K562 (cell line): ENCODE measurements at regions not wholly inside any gene's neighbourhood (a gene's known extent, or its start where the extent isn't known, plus 50 kb on each side); places are given as distances from the start of the nearest gene placed in this dataset.

Experiments used
- ATAC-seq: fragments of 200-7000 bp; cut with Tn5 transposase; 3 replicates; pipeline ENCODE4 v1.9.1; 2020; ENCODE audit warnings: moderate library complexity
- BruUV-seq: library from RNA; stranded (reverse); fragments of 400-500 nt; replicated peaks from 2 replicates; lab custom pipeline; 2021; lab: Mats Ljungman, UMichigan
- CTCF ChIA-PET: fragments of 300-600 bp; formaldehyde crosslinking; extraction: SDS; loops from one replicate; lab custom pipeline; 2021; ENCODE audit warnings: low intra/inter-chr PET ratio; lab: Yijun Ruan, JAX
- POLR2A ChIA-PET: fragments of 300-600, 350-650 bp; sonication (Branson Sonifier 250); formaldehyde crosslinking; extraction: SDS; loops from one replicate; lab custom pipeline; 2021; ENCODE audit warnings: antibody characterized with exemption, inconsistent platforms; lab: Yijun Ruan, JAX
- DNase-seq, 4 experiments: peaks; one replicate each; pipeline versions ENCODE4 v3.0.0 to v3.0.0-alpha.2; 2011 to 2018; ENCODE audit warnings: low spot score in 3 of 4, mixed read lengths in 3 of 4; ENCODE audit errors: extremely low read depth in 1 of 4
- FAIRE-seq: peaks from 2 replicates; lab custom pipeline; 2011; peaks lifted over from hg19 to GRCh38; lab: Jason Lieb, UNC
- H2AFZ ChIP-seq: 2 replicates; pipeline ENCODE4 v1.6.0; 2011; ENCODE audit warnings: low read depth, low read length, control low read depth, inconsistent platforms
- H3K27ac ChIP-seq: fragments of 200-600 bp; 3 replicates; pipeline ENCODE4 v1.8.0; 2011; ENCODE audit warnings: low read depth, mild to moderate bottlenecking, control low read depth, inconsistent platforms, low read length, moderate library complexity, mixed read lengths; ENCODE audit errors: extremely low read depth
- H3K27me3 ChIP-seq, 2 experiments: fragments of 300-600 bp in 1 of 2; 2 replicates in 1 of 2; 3 replicates in 1 of 2; pipeline versions ENCODE4 v1.6.0 to v1.8.0; 2011; ENCODE audit warnings: inconsistent platforms in 2 of 2, low read length in 2 of 2, mild to moderate bottlenecking in 1 of 2, mixed read lengths in 1 of 2, moderate library complexity in 1 of 2; ENCODE audit not compliant: control insufficient read depth in 2 of 2, insufficient read depth in 2 of 2
- H3K36me3 ChIP-seq: fragments of 300-600 bp; 3 replicates; pipeline ENCODE4 v1.8.0; 2011; ENCODE audit warnings: mild to moderate bottlenecking, low read length, inconsistent platforms; ENCODE audit not compliant: control insufficient read depth, insufficient read depth
- H3K4me1 ChIP-seq, 2 experiments: fragments of 200-600 bp in 1 of 2; replicated peaks in 1 of 2; 2 replicates in 1 of 2; 3 replicates in 1 of 2; pipeline versions ENCODE4 v1.5.1 to v1.8.0; 2011; ENCODE audit warnings: inconsistent platforms in 2 of 2, low read length in 2 of 2, mild to moderate bottlenecking in 1 of 2, mixed read lengths in 1 of 2, moderate library complexity in 1 of 2; ENCODE audit not compliant: control insufficient read depth in 2 of 2, insufficient read depth in 2 of 2
- H3K4me2 ChIP-seq: 2 replicates; pipeline ENCODE4 v1.6.1; 2011; ENCODE audit warnings: low read length, control low read depth, inconsistent platforms, mixed read lengths; ENCODE audit not compliant: insufficient read depth
- H3K4me3 ChIP-seq: fragments of 200-600 bp; sonication (generic), shearing (Covaris generic); 2 replicates; pipeline ENCODE4 v1.5.1; 2016; ENCODE audit warnings: control low read depth, inconsistent platforms
- H3K79me2 ChIP-seq: fragments of 200-600 bp; 3 replicates; pipeline ENCODE4 v1.8.0; 2011; ENCODE audit warnings: low read length, inconsistent platforms; ENCODE audit not compliant: control insufficient read depth, insufficient read depth
- H3K9ac ChIP-seq, 2 experiments: 2 replicates each; pipeline versions ENCODE4 v1.6.0 to v1.6.1; 2011; ENCODE audit warnings: low read depth in 2 of 2, low read length in 2 of 2, control low read depth in 1 of 2, inconsistent platforms in 1 of 2, mild to moderate bottlenecking in 1 of 2, mixed read lengths in 1 of 2; ENCODE audit not compliant: insufficient read depth in 1 of 2
- H3K9me1 ChIP-seq: one replicate; pipeline ENCODE4 v1.6.0; 2011; ENCODE audit warnings: inconsistent platforms, mild to moderate bottlenecking, low read length, moderate library complexity; ENCODE audit not compliant: control insufficient read depth, insufficient read depth
- H3K9me3 ChIP-seq: replicated peaks from 2 replicates; pipeline ENCODE4 v1.5.1; 2011; ENCODE audit warnings: low read depth, low read length, inconsistent platforms; ENCODE audit not compliant: control insufficient read depth, insufficient read depth
- H4K20me1 ChIP-seq: replicated peaks from 2 replicates; pipeline ENCODE4 v1.6.1; 2011; ENCODE audit warnings: low read length, inconsistent platforms, mixed read lengths; ENCODE audit not compliant: control insufficient read depth, insufficient read depth
- FIP1L1 ChIP-seq: fragments of 200-400 bp; formaldehyde crosslinking; IDR thresholded peaks from 2 replicates; pipeline ENCODE4 v1.6.1; 2018; ENCODE audit warnings: mild to moderate bottlenecking, low read depth, low read length; ENCODE audit not compliant: poor library complexity, severe bottlenecking
- MXI1 ChIP-seq: IDR thresholded peaks from 2 replicates; pipeline ENCODE4 v1.6.1; 2011; ENCODE audit warnings: low read depth, mild to moderate bottlenecking, improper control_type of control experiment, low read length
- U2AF2 ChIP-seq: fragments of 200-400 bp; formaldehyde crosslinking; optimal IDR thresholded peaks from 2 replicates; pipeline ENCODE3; 2017; ENCODE audit warnings: low read depth, mild to moderate bottlenecking, low read length
- WGBS: fragments of 100-300 bp; shearing (Covaris generic); methylation state at CpG from one replicate; pipeline ENCODE4 v1.1.6; 2016; ENCODE audit warnings: low coverage, mixed read lengths; ENCODE audit not compliant: insufficient coverage; ENCODE audit errors: missing lambda C conversion rate; 5-methylcytosine and 5-hydroxymethylcytosine counted together
- in situ Hi-C: fragments of 300-500 bp; cut with MboI; formaldehyde crosslinking; loops from 4 replicates; pipeline ENCODE4 v1.15.0; 2018; ENCODE audit warnings: inconsistent platforms, mixed read lengths
- intact Hi-C: fragments of 100-400 bp; cut with micrococcal nuclease; formaldehyde crosslinking; loops from 2 replicates; pipeline ENCODE4 v1.14.2; 2022
- TF ChIP-seq, protein P1 (sequence below): sonication (generic); formaldehyde crosslinking; IDR thresholded peaks from 2 replicates; pipeline ENCODE4 v1.8.0; 2022; ENCODE audit warnings: mild to moderate bottlenecking, missing genetic modification reagents
- TF ChIP-seq, protein P2 (sequence below): sonication (generic); formaldehyde crosslinking; IDR thresholded peaks from 2 replicates; pipeline ENCODE4 v1.8.1; 2023; ENCODE audit warnings: mild to moderate bottlenecking, missing genetic modification reagents
- TF ChIP-seq, protein P3 (sequence below): fragments of 450-650 bp; IDR thresholded peaks from 2 replicates; pipeline ENCODE4 v1.6.1; 2017; ENCODE audit warnings: antibody characterized with exemption, mild to moderate bottlenecking

DNA sequence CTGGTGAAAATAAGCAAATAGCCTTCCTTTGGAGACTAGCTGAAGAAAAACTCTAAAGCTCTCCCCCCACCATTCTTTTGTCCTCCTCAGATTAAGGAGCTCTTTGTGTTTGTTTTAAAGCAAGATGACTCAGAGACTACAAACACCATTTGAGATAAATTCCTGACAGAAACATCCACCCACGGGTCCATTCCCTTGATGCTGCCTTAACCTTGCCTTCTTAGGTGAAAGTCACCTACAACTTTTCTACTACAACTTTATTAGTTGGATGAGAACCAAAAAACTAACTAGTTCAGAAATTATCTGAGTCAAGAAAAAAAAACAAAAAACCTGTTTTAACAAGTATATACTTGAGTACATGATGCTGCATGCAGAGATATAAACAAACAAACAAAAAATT is 831.1 kb downstream of the NR2F1-AS1 start (continued):
- TF ChIP-seq FIP1L1 (no peak), MXI1 (no peak)
- TF ChIP-seq, protein P1, sequence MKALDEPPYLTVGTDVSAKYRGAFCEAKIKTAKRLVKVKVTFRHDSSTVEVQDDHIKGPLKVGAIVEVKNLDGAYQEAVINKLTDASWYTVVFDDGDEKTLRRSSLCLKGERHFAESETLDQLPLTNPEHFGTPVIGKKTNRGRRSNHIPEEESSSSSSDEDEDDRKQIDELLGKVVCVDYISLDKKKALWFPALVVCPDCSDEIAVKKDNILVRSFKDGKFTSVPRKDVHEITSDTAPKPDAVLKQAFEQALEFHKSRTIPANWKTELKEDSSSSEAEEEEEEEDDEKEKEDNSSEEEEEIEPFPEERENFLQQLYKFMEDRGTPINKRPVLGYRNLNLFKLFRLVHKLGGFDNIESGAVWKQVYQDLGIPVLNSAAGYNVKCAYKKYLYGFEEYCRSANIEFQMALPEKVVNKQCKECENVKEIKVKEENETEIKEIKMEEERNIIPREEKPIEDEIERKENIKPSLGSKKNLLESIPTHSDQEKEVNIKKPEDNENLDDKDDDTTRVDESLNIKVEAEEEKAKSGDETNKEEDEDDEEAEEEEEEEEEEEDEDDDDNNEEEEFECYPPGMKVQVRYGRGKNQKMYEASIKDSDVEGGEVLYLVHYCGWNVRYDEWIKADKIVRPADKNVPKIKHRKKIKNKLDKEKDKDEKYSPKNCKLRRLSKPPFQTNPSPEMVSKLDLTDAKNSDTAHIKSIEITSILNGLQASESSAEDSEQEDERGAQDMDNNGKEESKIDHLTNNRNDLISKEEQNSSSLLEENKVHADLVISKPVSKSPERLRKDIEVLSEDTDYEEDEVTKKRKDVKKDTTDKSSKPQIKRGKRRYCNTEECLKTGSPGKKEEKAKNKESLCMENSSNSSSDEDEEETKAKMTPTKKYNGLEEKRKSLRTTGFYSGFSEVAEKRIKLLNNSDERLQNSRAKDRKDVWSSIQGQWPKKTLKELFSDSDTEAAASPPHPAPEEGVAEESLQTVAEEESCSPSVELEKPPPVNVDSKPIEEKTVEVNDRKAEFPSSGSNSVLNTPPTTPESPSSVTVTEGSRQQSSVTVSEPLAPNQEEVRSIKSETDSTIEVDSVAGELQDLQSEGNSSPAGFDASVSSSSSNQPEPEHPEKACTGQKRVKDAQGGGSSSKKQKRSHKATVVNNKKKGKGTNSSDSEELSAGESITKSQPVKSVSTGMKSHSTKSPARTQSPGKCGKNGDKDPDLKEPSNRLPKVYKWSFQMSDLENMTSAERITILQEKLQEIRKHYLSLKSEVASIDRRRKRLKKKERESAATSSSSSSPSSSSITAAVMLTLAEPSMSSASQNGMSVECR (CRISPR knock-in tag) = no peak

DNA sequence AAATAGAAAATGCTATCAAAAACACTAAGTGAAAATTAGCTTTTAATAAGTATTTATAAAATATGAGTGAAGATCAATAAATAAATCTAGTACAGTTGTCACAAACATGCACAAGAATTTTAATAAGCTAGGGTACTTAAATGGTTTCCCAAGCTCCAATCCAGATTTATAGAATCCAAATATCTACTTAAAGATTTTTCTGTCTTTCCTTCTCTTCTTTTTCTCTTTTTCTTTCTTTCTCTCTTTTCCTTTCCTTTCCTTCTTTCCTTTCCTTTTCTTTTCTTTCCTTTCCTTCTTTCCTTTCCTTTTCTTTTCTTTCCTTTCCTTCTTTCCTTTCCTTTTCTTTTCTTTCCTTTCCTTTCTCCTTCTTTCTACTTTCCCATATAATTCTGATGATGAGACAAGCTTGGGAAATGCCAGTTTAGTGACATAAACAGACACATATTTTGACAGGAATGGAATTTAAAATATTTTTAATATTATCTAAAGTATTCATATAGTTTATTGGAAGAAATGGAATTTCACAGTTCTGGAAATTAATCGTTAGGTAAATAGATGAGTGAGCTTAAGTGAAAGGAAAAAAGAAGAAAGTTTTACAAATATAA is 832.8 kb downstream of the NR2F1-AS1 start:
- DNase-seq (no peak), FAIRE-seq (no peak)
- Histone ChIP-seq H3K4me3 (no peak overlapping the region), H4K20me1 (no peaks in the 10 kb centered on the region), H3K36me3 (no peaks in the 10 kb centered on the region)
- WGBS = 0% methylated on average over 1 of the region's 1 CpG
- TF ChIP-seq, protein P2, sequence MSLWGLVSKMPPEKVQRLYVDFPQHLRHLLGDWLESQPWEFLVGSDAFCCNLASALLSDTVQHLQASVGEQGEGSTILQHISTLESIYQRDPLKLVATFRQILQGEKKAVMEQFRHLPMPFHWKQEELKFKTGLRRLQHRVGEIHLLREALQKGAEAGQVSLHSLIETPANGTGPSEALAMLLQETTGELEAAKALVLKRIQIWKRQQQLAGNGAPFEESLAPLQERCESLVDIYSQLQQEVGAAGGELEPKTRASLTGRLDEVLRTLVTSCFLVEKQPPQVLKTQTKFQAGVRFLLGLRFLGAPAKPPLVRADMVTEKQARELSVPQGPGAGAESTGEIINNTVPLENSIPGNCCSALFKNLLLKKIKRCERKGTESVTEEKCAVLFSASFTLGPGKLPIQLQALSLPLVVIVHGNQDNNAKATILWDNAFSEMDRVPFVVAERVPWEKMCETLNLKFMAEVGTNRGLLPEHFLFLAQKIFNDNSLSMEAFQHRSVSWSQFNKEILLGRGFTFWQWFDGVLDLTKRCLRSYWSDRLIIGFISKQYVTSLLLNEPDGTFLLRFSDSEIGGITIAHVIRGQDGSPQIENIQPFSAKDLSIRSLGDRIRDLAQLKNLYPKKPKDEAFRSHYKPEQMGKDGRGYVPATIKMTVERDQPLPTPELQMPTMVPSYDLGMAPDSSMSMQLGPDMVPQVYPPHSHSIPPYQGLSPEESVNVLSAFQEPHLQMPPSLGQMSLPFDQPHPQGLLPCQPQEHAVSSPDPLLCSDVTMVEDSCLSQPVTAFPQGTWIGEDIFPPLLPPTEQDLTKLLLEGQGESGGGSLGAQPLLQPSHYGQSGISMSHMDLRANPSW (CRISPR knock-in tag) = no peak
- TF ChIP-seq, protein P3, sequence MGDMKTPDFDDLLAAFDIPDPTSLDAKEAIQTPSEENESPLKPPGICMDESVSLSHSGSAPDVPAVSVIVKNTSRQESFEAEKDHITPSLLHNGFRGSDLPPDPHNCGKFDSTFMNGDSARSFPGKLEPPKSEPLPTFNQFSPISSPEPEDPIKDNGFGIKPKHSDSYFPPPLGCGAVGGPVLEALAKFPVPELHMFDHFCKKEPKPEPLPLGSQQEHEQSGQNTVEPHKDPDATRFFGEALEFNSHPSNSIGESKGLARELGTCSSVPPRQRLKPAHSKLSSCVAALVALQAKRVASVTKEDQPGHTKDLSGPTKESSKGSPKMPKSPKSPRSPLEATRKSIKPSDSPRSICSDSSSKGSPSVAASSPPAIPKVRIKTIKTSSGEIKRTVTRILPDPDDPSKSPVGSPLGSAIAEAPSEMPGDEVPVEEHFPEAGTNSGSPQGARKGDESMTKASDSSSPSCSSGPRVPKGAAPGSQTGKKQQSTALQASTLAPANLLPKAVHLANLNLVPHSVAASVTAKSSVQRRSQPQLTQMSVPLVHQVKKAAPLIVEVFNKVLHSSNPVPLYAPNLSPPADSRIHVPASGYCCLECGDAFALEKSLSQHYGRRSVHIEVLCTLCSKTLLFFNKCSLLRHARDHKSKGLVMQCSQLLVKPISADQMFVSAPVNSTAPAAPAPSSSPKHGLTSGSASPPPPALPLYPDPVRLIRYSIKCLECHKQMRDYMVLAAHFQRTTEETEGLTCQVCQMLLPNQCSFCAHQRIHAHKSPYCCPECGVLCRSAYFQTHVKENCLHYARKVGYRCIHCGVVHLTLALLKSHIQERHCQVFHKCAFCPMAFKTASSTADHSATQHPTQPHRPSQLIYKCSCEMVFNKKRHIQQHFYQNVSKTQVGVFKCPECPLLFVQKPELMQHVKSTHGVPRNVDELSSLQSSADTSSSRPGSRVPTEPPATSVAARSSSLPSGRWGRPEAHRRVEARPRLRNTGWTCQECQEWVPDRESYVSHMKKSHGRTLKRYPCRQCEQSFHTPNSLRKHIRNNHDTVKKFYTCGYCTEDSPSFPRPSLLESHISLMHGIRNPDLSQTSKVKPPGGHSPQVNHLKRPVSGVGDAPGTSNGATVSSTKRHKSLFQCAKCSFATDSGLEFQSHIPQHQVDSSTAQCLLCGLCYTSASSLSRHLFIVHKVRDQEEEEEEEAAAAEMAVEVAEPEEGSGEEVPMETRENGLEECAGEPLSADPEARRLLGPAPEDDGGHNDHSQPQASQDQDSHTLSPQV = no peak
- TF ChIP-seq U2AF2 = peak; percentile 42
- TF ChIP-seq, all 486 proteins: peak for 1
- BruUV-seq = no TSS peak
- in situ Hi-C loops = no loop called here
- no peaks in the 10 kb centered on the region for H3K9me3 ChIP-seq
- H3K9me1 ChIP-seq = no peaks in the 10 kb centered on the region
- no peak overlapping the region for H3K27ac ChIP-seq
- H3K4me1 ChIP-seq = no peaks in the 10 kb centered on the region
- H3K9ac ChIP-seq = no peak overlapping the region
- H2AFZ ChIP-seq = no peak overlapping the region
- ATAC-seq = no peak
- no peaks in the 10 kb centered on the region for H3K79me2 ChIP-seq
- ChIA-PET POLR2A (no interaction called here), CTCF (no interaction called here)
- H3K27me3 ChIP-seq = no peaks in the 10 kb centered on the region
- intact Hi-C loops = no loop called here
- no peak overlapping the region for H3K4me2 ChIP-seq
